HepG2 (cell line): ENCODE measurements at regions not wholly inside any gene's neighbourhood (a gene's known extent, or its start where the extent isn't known, plus 50 kb on each side); places are given as distances from the start of the nearest gene placed in this dataset.

Source experiments
- CSRNP2 ChIP-seq: sonication (generic); formaldehyde crosslinking; conservative IDR thresholded peaks from 2 replicates; pipeline ENCODE4 v1.8.0; 2022; ENCODE audit warnings: low read depth, missing genetic modification reagents
- FOSL1 ChIP-seq: sonication (generic); formaldehyde crosslinking; IDR thresholded peaks from 2 replicates; pipeline ENCODE4 v1.9.0; 2021; ENCODE audit warnings: missing genetic modification reagents, borderline replicate concordance
- ZNF609 ChIP-seq: sonication (generic); formaldehyde crosslinking; IDR thresholded peaks from 2 replicates; pipeline ENCODE4 v1.4.0; 2020; ENCODE audit warnings: mild to moderate bottlenecking, missing genetic modification reagents, borderline replicate concordance
- ZSCAN9 ChIP-seq: IDR thresholded peaks from 2 replicates; pipeline ENCODE4 v1.6.1; 2016; ENCODE audit warnings: borderline replicate concordance
- TF ChIP-seq, protein P1 (sequence below): IDR thresholded peaks from 2 replicates; pipeline ENCODE4 v1.6.1; 2018; ENCODE audit warnings: missing genetic modification reagents
- TF ChIP-seq, protein P2 (sequence below): sonication (generic); formaldehyde crosslinking; IDR thresholded peaks from 2 replicates; pipeline ENCODE4 v1.4.0; 2020; ENCODE audit warnings: missing genetic modification reagents, low read depth, mild to moderate bottlenecking, borderline replicate concordance

DNA sequence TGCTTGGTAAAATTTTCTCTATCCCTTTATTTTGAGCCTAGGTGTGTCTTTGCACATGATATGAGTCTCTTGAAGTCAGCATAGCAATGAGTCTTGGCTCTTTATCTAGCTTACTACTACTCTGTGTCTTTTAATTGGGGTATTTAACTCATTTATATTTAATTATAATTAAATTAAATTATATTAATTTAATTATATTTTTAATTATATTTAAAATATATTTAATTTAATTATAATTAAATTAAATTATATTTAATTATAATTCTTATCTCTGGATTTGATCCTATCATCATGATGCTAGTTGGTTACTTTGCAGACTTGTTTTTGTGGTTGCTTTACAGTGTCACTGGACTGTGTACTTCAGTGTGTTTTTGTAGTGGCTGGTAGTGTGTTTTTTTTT, 201.2 kb upstream of the ITM2A start (continued):
- TF ChIP-seq, protein P1, sequence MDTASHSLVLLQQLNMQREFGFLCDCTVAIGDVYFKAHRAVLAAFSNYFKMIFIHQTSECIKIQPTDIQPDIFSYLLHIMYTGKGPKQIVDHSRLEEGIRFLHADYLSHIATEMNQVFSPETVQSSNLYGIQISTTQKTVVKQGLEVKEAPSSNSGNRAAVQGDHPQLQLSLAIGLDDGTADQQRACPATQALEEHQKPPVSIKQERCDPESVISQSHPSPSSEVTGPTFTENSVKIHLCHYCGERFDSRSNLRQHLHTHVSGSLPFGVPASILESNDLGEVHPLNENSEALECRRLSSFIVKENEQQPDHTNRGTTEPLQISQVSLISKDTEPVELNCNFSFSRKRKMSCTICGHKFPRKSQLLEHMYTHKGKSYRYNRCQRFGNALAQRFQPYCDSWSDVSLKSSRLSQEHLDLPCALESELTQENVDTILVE (CRISPR knock-in tag) = no peak
- TF ChIP-seq ZNF609 (CRISPR knock-in tag) (no peak), FOSL1 (no peak), ZSCAN9 (CRISPR knock-in tag) (no peak), CSRNP2 (CRISPR knock-in tag) (no peak)
- TF ChIP-seq, protein P2, sequence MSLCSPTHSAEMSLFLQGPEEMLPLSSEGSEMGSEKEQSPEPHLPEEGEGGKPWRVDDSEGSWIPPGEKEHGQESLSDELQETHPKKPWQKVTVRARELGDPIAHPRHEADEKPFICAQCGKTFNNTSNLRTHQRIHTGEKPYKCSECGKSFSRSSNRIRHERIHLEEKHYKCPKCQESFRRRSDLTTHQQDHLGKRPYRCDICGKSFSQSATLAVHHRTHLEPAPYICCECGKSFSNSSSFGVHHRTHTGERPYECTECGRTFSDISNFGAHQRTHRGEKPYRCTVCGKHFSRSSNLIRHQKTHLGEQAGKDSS = no peak
